NCI-H82 treated with DMSO at 0.1 percent for 48 hours (cell line): ENCODE measurements at regions not wholly inside any gene's neighbourhood (a gene's known extent, or its start where the extent isn't known, plus 50 kb on each side); places are given as distances from the start of the nearest gene placed in this dataset.

Experiments used
- DNase-seq: peaks from one replicate; lab custom pipeline; 2025; ENCODE audit not compliant: unreplicated experiment; lab: John Stamatoyannopoulos, UW

DNA sequence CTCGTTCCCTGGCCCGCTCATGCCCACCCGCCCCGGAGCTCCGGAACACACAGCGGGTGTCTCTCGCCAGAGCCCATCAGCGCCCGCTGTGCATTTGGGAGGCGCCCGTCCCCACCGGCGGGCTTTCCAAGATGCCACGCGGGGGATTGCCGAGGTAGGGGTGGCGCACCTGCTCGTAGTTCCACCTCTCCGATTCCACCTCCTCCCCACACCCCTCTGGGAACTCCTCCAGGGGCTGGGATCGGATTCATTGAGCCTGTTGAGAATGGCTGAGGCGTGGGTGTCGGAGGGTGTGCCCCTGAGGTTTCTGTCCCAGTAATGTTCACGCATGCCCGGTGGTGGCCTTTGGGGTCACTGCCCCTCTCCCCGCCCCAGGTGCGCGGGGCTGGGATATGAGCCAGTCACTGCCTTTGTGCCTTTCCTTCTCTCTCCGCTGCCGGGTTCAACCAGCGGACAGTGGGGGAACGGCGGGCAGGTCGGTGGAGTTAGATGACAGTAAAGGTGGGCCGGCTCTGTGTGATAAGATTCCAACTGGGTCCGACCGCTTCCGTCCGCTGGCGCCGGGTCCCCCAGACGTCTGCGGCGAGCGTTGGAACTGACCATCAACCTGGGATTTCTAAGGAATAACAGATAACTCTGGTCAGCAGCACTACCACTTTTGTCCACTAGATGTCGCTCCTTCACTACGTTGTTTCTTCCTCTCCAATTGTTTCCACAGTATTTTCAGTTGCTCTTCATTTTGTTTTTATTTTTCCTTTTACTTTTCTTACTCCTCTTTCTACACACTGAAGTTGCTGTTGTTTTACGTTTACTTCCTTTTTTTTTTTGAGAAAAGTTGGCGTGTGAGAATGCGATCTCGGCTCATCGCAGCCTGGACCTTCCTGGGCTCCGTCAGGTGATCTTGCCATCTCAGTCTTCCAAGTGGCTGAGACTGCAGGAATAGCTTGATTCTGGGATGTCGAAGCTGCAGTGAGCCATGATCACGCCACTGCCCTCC lies 178.1 kb upstream of the ALG10B start:
- DNase-seq: peak; percentile 76

DNA sequence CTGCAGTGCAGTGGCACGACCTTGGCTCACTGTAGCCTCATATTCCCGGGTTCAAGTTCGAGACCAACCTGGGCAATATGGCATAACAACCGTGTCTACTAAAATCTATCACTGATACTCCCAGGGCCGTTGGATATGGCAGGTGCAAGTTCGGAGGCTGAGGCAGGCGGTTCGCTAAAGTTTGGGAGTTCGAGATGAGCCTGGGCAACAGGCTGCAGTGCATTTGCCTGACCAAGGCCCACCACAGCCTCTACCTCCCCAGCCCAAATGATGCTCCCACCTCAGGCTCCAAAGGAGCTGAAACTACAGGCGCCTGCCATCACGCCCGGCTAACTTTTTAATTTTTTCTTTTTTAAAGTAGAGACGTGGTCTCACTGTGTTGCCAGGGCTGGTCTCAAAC lies 177.1 kb upstream of the ALG10B start:
- DNase-seq: no peak

DNA sequence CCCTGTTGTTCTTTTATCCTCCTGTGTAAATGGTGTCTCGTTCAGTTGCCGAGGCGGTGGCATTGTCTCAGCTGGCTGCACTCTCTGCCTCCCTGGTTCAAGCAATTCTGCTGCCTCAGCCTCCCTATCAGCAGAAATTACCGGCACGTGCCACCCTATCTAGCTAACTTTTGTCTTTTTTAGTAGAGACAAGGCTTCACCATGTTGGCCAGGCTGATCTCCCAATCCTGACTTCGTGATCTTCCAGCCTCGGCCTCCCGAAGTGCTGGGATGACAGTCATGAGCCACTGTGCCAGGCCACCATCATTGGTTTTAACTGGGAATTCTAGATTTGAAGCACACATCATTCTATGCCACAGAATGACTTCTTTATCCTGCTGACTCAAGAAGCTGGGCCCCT lies 175.3 kb upstream of the ALG10B start:
- no peak for DNase-seq

DNA sequence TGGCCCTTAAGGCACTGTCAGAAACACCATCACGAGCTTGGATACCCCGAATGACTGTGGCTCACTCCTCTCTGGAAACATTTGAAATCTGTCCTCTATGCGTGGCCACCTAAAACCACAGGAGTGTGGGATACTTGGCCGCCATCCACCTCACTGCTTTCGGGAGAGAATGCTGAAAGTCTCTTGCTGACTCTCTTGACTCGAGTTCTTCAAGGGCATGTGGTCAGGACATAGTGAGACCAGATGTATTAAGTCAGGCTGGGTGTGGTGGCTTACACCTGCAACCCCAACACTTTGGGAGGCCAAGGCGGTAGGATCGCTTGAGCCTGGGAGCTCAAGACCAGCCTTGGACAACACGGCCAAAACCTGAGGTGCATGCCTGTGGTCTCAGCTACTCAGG lies 174.7 kb upstream of the ALG10B start:
- no peak for DNase-seq

DNA sequence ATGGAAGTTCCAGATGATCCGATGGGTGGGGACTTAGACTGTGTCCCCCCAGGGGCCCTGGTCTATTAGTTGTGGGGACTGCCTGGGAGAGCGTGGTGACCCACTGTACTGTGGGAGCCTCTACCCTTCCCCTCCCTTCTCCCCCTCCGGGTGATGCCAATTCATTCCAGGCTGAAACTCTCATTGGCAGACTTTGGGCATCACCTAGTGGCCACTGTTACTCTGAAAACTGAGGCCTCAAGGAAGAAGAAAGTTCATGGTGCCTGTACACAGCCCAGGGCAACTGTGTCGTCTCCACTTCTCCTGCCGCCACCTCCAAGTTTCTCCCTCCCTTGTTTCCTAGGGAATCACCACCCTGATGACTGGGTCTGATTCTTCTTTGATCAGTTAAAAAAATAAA lies 173.6 kb upstream of the ALG10B start:
- DNase-seq: no peak

DNA sequence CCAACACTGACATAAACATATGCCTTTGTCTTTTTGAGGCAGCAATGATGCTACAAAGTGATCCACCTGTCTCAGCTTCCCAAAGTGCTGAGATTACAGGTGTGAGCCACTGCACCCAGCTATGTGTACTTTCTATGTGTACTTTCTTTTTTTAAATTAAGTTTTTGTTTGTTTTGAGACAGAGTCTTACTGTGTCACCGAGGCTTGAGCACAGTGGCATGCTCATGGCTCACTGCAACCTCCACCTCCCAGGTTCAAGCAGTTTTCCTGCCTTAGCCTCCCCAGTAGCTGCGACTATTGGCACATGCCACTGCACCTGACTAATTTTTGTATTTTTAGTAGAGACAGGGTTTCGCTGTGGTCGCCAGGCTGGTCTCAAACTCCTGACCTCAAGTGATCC lies 172.5 kb upstream of the ALG10B start:
- no peak for DNase-seq

DNA sequence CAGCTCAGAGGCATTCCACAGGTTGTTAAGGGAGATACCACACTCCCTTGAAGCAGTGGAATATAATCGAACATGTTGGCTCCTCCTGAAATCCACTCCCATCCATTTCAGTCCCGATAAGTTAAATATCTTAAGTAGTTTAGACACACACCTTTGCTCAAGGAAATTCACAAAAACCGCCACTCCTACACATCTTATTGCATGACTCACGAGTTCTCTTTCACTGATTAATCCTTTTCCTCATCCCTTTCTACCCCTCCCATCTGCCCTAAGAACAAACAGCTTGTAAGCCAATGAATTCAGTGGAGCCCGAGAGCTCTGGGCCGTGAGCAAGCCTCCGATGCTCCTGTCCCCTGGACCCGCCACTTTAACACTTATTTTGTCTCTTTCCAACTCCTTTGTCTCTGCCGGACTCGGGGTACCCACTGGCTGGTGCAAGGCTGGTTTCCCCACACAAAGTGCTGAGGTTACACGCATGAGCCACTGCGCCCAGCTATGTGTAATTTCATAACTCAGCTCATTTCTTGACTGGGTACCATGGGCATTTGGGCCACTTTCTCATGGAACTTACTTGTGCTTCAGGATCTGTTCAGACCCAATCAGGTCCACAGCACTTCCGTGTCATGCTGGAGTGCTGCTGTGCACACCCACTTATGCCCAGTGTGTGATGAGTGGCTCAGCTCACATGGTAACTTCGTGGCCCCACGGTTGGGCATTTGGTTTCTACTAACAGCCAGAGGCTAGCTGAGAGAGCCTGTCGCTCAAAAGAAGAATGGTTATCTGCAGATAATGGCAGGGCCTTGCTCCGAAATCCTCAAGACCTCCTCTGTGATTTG lies 171.8 kb upstream of the ALG10B start:
- DNase-seq: no peak

DNA sequence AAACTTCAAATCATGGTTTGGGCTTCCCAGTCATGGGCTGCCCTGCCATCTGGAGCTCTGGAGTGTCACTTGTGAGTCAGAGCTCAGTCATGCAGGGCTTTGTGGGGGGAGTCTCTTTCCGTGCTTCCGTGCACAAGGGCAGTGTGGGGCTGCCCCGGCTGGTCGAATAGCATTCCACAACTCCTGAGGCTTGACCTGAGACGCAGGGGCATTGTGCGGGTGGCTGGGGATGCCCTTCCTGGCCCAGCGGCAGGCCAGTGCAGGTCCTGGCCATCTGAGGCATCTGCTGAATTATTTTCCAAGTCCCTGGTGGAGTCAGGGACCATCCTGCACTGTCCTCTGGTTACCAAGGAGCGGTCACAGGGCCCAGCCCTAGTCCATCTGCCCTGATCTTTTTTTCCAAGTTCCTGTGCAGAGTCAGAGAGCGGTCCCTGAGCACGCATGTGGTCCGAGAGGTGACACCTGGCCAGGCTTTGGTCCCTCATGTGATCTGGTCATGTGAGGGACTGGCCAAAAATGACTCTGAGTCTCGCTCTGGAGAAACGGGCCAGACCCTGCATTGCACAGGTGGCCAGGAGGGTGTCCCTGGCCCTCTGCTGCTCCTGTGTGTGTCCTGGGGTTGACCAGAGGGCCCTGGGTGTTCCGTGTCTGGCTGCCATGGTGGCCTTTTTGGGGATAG lies 167.0 kb upstream of the ALG10B start:
- no peak for DNase-seq

DNA sequence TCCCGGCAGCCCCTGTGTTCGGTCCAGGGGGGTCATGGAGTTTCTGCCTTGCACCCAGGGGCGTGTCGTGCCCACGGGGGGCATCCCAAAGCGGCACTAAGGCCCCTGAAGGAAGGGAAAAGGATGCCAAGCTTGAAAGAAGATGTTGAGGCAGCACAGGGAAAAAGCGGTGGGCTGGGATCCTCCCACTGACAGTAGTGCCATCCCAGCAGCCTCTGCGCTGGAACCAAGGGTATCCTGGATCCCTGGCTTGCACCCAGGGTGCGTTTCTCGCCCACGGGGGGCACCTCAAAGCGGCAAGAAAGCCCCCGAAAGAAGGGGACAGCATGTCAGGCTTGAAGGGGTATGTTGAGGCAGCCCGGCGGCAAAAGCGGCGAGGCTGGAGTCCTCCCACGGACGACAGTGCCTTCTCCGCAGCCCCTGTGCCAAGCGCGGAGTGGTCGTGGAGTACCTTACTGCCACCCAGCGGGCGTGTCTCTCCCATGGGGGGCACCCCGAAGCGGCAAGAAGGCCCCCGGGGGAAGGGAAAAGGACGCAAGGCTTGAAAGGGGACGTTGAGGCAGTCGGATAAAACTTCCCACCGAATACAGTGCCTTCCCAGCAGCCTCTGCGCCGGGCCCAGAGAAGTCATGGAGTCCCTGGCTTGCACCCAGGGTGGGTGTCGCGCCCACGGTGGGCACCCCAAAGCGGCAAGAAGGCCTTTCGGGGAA lies 164.4 kb upstream of the ALG10B start:
- DNase-seq: no peak

DNA sequence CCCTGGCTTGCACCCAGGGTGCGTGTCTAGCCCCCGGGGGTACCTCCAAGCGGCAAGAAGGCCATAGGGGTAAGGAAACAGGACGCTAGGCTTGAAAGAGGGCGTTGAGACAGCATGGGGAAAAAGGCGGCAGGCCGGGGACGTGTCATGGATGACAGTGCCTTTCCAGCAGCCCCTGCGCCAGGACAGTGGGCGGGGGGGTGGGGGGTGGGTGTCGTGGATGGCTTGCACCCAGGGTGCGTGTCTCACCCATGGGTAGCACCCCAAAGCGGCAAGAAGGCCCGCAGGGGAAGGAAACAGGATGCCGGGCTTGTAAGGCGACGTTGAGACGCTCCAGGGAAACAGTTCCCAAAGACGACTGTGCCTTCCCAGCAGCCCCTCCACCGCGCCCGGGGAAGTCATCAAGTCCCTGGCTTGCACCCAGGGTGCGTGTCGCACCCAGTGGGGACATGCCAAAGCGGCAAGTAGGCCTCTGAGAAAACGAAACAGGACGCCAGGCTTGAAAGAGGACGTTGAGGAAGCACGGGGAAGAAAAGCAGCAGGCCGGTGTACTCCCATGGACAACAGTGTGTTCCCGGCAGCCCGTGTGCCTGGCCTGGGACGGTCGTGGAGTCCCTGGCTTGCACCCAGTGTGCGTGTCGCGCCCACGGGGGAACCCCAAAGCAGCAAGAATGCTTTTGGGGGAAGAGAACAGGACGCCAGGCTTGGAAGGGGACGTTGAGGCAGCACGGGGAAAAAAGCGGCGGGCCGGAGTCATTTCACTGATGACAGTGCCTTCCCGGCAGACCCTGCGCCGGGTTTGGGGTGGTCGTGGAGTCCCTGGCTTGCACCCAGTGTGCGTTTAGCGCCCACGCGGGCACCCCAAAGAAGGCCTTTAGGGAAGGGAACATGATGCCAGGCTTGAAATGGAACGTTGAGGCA lies 163.5 kb upstream of the ALG10B start:
- DNase-seq: no peak

DNA sequence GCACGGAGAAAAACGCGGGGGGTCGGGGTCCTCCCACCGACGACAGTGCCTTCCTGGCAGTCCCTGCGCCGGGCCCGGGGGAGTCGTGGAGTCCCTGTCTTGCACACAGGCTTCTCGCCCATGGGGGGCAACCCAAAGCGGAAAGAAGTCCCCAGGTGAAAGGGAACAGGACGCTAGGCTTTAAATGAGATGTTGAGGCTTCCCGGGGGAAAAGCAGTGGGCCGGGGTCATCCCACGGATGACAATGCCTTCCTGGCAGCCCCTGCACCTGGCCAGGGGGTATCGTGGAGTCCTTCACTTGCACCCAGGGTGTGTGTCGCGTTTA lies 162.9 kb upstream of the ALG10B start:
- DNase-seq: no peak

DNA sequence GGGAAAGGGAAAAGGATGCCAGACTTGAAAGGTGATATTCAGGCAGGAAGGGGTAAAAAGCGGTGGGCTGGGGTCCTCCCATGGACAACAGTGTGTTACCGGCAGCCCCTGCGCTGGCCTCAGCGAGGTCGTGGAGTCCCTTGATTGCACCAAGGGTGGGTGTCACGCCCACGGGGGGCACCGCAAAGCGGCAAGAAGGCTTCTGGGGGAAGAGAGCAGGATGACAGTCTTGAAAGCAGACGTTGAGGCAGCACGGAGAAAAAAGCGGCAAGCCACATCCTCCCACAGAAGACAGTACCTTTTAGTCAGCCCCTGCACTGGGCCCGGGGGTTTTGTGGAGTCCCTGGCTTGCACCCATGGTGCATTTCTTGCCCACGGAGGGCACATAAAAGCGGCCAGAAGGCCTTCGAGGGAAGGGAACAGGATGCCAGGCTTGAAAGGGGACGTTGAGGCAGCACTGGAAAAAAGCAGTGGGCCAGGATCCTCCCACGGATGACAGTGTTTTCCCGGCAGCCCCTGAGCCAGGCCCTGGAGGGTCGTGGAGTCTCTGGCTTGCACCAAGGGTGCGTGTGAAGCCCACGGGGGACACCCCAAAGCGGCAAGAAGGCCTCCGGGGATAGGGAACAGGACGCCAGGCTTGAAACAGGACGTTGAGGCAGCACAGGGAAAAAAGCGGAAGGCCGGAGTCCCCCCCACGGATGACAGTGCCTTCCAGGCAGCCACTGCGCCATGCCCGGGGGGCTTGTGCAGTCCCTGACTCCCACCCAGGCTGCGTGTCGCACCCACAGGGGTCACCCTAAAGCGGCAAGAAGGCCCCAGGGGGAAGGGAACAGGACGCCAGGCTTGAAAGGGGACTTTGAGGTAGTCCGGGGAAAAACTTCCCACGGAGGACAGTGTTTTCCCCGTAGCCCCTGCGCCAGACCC lies 162.2 kb upstream of the ALG10B start:
- DNase-seq: no peak

DNA sequence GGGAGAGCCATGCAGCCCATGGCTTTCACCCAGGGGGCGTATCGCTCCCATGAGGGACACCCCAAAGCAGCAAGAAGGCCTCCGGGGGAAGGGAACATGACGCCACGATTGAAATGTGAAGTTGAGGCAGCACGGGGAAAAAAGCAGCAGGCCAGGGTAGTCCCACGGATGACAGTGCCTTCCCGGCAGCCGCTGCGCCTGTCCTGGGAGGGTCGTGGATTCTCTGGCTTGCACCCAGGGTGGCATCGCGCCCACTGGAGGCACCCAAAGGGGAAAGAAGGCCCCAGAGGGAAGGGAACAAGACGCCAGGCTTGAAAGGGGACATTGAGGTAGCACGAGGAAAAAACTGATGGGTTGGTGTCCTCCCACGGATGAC lies 161.6 kb upstream of the ALG10B start:
- no peak for DNase-seq

DNA sequence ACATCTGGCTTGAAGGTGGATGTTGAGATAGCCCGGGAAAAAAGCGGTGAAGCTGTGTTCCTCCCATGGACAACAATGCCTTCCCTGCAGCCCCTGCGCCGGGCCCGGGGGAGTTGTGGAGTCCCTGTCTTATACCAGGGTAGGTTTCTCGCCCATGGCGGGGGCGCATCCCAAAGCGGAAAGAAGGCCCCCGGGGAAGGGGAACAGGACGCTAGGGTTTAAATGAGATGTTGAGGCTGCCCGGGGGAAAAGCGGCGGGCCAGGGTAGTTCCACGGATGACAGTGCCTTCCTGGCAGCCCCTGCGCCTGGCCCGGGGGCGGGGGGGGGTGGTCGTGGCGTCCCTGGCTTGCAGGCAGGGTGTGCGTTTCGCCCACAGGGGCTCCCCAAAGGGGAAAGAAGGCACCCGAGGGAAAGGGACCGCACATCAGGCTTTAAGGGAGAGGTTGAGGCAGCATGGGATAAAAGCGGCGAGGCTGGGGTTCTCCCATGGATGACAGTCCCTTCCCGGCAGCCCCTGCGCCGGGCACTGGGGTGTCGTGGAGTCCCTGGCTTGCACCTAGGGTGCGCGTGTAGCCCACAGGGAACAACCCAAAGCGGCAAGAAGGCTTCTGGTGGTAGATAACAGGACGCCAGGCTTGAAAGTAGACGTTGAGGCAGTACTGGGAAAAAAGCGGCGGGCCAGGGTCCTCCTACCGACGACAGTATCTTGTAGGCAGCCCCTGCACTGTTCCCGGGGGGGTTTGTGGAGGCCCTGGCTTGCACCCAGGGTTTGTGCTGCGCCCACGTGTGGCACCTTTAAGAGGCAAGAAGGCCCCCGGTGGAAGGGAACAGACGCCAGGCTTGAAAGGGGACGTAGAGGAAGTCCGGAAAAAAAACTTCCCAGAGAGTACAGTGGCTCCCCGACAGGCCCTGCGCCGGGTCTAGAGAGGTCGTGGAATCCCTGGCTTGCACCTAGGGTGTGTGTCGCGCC lies 160.8 kb upstream of the ALG10B start:
- no peak for DNase-seq

DNA sequence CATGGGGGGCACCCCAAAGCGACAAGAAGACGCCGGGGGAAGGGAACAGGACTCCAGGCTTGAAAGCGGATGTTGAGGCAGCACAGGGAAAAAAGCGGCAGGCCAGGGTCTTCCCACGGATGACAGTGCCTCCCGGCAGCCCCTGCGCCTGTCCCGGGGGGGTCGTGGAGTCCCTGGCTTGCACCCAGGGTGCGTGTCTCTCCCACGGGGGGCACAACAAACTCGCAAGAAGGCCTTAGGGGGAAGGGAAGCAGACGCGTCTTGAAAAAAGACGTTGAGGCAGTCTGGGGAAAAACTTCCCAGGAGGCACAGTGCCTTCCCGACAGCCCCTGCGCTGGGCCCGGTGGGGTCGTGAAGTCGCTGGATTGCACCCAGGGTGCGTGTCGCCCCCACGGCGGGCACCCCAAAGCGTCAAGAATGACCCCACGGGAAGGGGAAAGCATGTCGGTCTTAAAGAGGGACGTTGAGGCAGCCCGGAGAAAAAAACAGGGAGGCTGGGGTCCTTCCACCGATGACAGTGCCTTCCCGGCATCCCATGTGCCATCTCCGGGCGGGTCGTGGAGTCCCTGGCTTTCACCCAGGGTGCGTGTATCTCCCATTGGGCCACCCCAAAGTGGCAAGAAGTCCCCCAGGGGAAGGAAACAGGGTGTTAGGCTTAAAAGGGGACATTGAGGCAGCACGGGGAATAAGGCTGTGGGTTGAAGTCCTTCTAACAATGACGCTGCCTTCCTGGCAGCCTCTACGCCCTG lies 159.9 kb upstream of the ALG10B start:
- DNase-seq: no peak

DNA sequence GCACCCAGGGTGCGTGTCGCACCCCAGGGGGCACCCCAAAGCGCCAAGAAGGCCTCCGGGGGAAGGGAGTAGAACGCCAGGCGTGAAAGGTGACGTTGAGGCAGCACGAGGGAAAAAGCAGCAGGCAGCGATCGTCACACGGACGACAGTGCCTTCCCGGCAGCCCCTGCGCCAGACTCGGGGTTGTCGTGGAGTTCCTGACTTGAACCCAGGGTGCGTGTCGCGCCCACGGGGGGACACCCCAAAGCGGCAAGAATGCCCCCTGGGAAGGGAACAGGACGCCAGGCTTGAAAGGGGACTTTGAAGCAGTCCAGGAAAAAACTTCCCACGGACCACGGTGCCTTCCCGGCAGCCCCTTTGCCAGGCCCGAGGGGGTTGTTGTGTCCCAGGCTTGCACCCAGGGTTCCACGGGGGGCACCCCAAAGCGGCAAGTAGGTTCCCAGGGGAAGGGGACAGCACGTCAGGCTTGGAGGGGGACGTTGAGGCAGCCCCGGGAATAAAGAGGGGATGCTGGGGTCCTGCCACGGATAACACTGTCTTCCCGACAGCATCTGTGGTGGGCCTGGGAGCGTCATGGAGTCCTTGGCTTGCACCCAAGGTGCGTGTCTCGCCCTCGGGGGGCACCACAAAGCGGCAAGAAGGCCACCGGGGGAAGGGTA lies 159.2 kb upstream of the ALG10B start:
- DNase-seq: no peak
